SK-N-MC (cell line): ENCODE measurements at regions not wholly inside any gene's neighbourhood (a gene's known extent, or its start where the extent isn't known, plus 50 kb on each side); places are given as distances from the start of the nearest gene placed in this dataset.

ENCODE experiments used
- DNase-seq: peaks from one replicate; pipeline ENCODE4 v3.0.0-alpha.2; 2011; ENCODE audit warnings: low read depth, low spot score
- H3K27ac ChIP-seq: fragments of 200-600 bp; sonication (generic); 2 replicates; pipeline ENCODE4 v1.5.1; 2016; ENCODE audit warnings: mixed run types
- H3K36me3 ChIP-seq: fragments of 200-600 bp; sonication (generic); 2 replicates; pipeline ENCODE4 v1.6.1; 2017; ENCODE audit warnings: antibody characterized with exemption, low read length, mixed read lengths; ENCODE audit not compliant: insufficient read depth
- H3K4me3 ChIP-seq: fragments of 200-600 bp; sonication (generic); 2 replicates; pipeline ENCODE4 v1.5.1; 2016
- H3K9ac ChIP-seq: fragments of 200-600 bp; sonication (generic); 2 replicates; pipeline ENCODE4 v1.8.0; 2017; ENCODE audit warnings: mixed run types, mixed read lengths; ENCODE audit not compliant: insufficient read length
- H3K9me3 ChIP-seq: fragments of 200-600 bp; sonication (generic); 2 replicates; pipeline ENCODE4 v1.6.1; 2017; ENCODE audit warnings: low read depth, mild to moderate bottlenecking, antibody characterized with exemption, low read length, moderate library complexity, mixed read lengths
- EZH2 ChIP-seq: fragments of 200-600 bp; sonication (generic); IDR thresholded peaks from one replicate; pipeline ENCODE4 v1.6.1; 2017; ENCODE audit warnings: antibody characterized with exemption
- FOXP2 ChIP-seq: optimal IDR thresholded peaks from 2 replicates; pipeline ENCODE3; 2011; ENCODE audit warnings: mild to moderate bottlenecking, moderate library complexity; ENCODE audit not compliant: insufficient read depth; ENCODE audit errors: extremely low read length, control extremely low read depth
- POLR2AphosphoS5 ChIP-seq: IDR thresholded peaks from 2 replicates; pipeline ENCODE4 v1.6.1; 2012; ENCODE audit warnings: mild to moderate bottlenecking, low read depth, low read length, borderline replicate concordance

DNA sequence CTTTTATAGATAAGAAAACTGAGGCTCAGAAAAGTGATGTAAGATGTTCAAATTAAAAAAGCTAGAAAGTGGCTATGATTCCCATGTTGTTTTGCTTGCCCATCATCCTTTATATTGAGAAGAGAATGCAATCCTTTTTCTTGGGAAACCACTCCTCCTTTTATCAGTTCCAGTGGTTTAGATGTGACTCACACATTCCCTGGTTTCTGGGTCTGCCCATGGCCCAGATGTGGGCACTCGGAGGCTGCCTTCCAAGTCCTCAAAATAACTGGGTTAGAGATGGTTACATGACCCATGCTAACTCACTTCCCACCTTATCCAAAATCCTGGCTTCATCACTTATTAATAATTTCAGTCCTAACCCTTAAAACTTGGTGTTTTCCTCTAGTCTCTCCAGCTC, 550.0 kb downstream of the MDFIC start:
- TF ChIP-seq FOXP2: no peak
- TF ChIP-seq EZH2: no peak
- TF ChIP-seq POLR2AphosphoS5: no peak
- DNase-seq: no peak
- H3K27ac ChIP-seq: no peak overlapping the region
- no peaks in the 10 kb centered on the region for H3K36me3 ChIP-seq
- no peaks in the 10 kb centered on the region for H3K9me3 ChIP-seq
- H3K9ac ChIP-seq: no peak overlapping the region
- H3K4me3 ChIP-seq: no peak overlapping the region

DNA sequence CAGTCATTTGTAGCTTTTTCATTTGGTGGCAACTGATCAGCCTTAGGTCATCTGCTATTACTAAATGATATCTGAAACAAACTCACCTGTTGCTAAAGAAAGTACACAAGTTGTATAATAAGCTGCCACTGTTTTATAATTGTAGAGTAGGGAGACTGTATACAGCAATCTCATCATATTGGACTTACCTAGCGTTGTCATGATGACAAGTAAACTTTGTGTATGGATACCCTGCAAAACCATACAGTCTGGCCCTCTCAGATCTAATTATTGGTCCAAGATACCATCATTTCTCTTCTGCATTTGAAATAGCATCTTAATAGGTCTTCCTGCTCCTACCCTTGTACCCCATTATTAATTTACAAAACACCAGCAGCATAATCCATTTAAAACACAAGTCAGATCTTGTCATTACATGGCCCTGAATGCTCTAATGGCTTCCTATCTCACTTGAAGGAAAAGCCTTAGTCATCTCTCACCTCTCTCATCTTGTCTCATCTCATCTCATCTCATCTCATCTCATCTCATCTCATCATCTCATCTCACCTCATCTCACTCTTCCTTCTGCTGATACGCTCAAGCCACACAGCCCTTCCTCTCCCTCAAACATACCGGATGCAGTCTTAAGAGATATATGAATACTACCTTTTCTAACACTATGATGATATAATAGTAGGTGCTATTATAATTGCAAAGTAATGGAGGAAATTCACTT, 540.6 kb downstream of the MDFIC start:
- Histone ChIP-seq H3K4me3 (no peak overlapping the region), H3K9ac (no peak overlapping the region), H3K27ac (no peak overlapping the region), H3K9me3 (no peaks in the 10 kb centered on the region), H3K36me3 (no peaks in the 10 kb centered on the region)
- DNase-seq: no peak
- no peak for TF ChIP-seq FOXP2

DNA sequence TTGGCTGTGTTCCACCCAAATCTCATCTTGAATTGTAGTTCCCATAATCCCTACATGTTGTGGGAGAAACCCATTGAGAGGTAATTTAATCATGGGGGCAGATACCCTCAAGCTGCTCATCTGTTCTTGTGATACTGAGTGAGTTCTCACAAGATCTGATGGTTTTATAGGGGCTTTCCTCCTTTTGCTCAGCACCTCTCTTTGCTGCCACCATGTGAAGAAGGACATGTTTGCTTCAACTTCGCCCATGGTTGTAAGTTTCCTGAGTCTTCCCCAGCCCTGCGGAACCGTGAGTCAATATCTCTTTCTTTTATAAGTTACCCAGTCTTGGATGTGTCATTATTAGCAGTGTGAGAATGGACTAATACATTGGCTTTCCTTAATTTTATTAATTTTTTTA, 527.8 kb downstream of the MDFIC start:
- no peak for TF ChIP-seq POLR2AphosphoS5
- no peak for TF ChIP-seq EZH2
- no peak for TF ChIP-seq FOXP2
- Histone ChIP-seq H3K4me3 (no peak overlapping the region), H3K9me3 (no peaks in the 10 kb centered on the region), H3K27ac (no peak overlapping the region), H3K9ac (no peak overlapping the region), H3K36me3 (no peaks in the 10 kb centered on the region)
- no peak for DNase-seq

DNA sequence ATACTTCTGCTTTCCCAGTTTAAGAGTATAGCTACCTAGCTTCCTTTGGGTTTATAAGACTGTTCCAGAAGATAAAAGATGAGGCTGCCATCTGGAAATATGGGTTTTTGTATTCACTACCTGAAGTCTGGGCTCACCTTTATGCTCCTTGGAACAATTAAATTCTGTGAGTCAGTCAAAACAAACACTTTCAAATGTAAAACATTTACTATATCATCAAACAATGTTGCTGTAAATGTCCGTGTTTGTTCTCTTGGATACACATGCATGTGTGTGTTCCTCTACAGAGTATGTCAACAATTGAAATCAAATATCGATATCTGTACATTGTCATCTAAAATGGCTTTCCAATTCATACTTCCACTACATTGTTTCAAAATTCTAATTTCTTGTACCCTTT, 525.6 kb downstream of the MDFIC start:
- no peak overlapping the region for H3K27ac ChIP-seq
- no peak overlapping the region for H3K9ac ChIP-seq
- DNase-seq: no peak
- no peak overlapping the region for H3K4me3 ChIP-seq
- no peak for TF ChIP-seq FOXP2
- no peak for TF ChIP-seq EZH2
- no peak for TF ChIP-seq POLR2AphosphoS5
- H3K36me3 ChIP-seq: no peaks in the 10 kb centered on the region
- no peaks in the 10 kb centered on the region for H3K9me3 ChIP-seq

DNA sequence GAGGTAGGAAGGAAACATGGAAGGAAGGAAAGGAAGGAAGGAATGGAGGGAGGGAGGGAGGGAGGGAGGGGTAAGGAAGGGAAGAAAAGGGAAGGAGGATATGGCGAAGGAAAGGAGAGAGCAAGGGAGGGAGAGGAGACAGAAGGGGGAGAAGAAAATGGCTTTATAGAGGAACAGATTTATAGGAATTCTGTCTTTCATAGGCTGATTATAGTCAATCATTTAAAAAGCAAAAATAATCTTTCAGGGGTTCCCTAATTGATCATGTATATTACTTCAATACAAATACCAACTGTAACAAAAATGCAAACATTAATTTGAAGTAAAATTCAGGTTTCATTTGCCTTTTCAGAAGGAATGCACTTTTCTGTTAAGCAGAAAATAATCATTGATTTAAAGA, 519.1 kb downstream of the MDFIC start:
- no peak for TF ChIP-seq FOXP2
- TF ChIP-seq POLR2AphosphoS5: no peak
- no peak for TF ChIP-seq EZH2
- DNase-seq: no peak
- Histone ChIP-seq H3K9me3 (no peaks in the 10 kb centered on the region), H3K27ac (no peak overlapping the region), H3K4me3 (no peak overlapping the region), H3K9ac (no peak overlapping the region), H3K36me3 (no peaks in the 10 kb centered on the region)

DNA sequence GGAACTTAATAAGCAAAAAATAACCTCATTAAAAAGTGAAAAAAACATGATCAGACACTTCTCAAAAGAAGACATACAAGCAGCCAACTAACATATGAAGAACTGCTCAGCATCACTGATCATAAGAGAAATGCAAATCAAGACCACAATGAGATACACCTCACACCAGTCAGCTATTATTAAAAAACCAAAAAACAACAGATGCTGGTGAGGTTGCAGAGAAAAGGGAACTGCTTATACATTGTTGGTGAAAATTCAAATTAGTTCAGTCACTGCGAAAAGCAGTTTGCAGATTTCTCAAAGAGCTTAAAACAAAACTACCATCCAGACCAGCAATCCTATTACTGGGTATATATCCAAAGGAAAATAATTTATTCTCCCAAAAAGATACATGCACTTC, 513.3 kb downstream of the MDFIC start:
- DNase-seq: no peak
- Histone ChIP-seq H3K9me3 (no peaks in the 10 kb centered on the region), H3K4me3 (no peak overlapping the region), H3K9ac (no peak overlapping the region), H3K36me3 (no peaks in the 10 kb centered on the region), H3K27ac (no peak overlapping the region)
- TF ChIP-seq EZH2: no peak

DNA sequence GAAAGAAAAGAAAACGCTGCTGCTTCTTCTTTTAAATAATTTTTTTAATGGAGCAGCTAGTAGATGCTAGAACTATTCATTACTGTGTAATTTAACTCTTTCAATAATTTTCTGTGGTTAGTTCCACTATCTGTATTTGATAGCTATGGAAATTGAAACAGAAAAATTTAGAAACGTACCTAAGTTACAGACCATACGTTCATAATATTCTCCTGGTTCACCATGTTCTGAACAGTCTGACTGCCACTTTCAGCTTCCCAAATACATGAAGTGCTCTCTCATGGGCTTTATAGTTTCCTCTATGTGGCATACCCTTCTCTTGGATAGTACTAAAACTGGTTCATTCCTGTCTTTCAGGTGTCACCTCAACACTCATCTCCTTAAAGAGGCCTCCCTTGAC, 508.0 kb downstream of the MDFIC start:
- no peaks in the 10 kb centered on the region for H3K9me3 ChIP-seq
- no peaks in the 10 kb centered on the region for H3K36me3 ChIP-seq
- no peak overlapping the region for H3K27ac ChIP-seq
- DNase-seq: no peak
- no peak for TF ChIP-seq POLR2AphosphoS5
- TF ChIP-seq FOXP2: no peak
- TF ChIP-seq EZH2: no peak
- H3K4me3 ChIP-seq: no peak overlapping the region
- H3K9ac ChIP-seq: no peak overlapping the region

DNA sequence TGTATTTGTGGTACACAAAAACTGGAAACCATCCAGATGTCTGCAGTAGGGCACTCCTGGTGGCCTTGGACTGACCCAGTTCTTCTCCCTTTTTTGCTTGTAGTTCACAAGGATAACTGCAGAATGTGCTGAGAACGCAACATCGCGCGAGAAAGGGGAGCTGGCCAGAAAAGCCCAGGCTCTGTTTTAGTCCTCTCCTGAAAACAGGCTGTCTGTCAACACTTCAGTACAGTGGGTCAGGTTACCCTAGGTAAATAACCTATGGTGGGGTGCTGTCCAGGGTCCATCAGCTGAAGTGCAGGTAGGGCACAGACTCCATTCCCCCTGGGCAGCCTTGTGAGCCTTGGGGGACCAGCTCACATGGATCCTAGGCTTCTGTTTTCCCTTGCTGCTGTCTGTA, 495.8 kb downstream of the MDFIC start:
- Histone ChIP-seq H3K27ac (no peak overlapping the region), H3K9ac (no peak overlapping the region), H3K9me3 (no peaks in the 10 kb centered on the region), H3K4me3 (no peak overlapping the region), H3K36me3 (no peaks in the 10 kb centered on the region)
- TF ChIP-seq POLR2AphosphoS5 (no peak), EZH2 (no peak)
- no peak for DNase-seq

DNA sequence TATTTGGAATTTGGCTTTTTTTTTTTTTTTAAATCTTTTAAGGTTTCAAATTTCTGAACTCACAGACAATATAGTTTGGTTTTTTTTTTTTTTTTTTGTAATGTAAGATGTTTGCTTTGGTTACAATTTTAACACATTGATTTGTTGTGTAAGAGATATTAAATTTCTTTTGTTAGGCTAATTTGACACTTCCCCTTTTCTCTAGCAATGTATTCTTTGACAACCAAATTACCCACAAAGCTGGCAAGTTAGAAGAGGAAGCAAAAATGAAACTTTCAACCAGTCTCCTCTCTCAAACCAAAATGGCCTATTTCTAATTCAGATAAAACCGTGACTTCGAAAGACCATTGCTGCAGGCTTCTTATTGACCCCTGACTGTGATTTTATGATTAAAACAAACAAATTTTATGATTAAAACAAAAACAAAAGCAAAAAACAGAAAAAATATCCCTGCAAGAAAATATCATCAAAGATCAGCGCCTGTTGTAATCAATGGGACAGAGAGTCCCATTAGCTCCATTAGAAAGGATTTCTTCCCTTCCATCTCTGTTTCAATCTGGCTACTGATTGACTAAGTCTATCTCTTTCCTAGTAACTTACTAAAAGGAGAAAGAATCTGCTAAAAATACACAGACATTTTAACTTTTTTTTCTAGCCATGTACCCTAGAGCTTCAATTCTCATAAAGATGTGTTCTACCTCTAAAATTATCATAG, 489.2 kb downstream of the MDFIC start:
- Histone ChIP-seq H3K4me3 (no peak overlapping the region), H3K27ac (no peak overlapping the region)
- TF ChIP-seq POLR2AphosphoS5: no peak
- TF ChIP-seq EZH2: no peak
- TF ChIP-seq FOXP2: no peak

More for the DNA sequence above, 489.2 kb downstream of the MDFIC start:
- Histone ChIP-seq H3K9ac (no peak overlapping the region), H3K36me3 (no peaks in the 10 kb centered on the region), H3K9me3 (no peaks in the 10 kb centered on the region)
- DNase-seq: no peak
